ENCODE measurements at regions not wholly inside any gene's neighbourhood (a gene's known extent, or its start where the extent isn't known, plus 50 kb on each side); places are given as distances from the start of the nearest gene placed in this dataset.

- no peak for DNase-seq (ENCODE audit: extremely low read depth, low read depth)
- TF ChIP-seq, protein P1, sequence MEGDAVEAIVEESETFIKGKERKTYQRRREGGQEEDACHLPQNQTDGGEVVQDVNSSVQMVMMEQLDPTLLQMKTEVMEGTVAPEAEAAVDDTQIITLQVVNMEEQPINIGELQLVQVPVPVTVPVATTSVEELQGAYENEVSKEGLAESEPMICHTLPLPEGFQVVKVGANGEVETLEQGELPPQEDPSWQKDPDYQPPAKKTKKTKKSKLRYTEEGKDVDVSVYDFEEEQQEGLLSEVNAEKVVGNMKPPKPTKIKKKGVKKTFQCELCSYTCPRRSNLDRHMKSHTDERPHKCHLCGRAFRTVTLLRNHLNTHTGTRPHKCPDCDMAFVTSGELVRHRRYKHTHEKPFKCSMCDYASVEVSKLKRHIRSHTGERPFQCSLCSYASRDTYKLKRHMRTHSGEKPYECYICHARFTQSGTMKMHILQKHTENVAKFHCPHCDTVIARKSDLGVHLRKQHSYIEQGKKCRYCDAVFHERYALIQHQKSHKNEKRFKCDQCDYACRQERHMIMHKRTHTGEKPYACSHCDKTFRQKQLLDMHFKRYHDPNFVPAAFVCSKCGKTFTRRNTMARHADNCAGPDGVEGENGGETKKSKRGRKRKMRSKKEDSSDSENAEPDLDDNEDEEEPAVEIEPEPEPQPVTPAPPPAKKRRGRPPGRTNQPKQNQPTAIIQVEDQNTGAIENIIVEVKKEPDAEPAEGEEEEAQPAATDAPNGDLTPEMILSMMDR (IDR thresholded peaks at IDR 0.05; ENCODE audit: low read depth, low read length): no peak
These were observed 113.0 kb downstream of the KCNF1 start for GRCh38 chr2:11024687-11025086.

GRCh38 chr2:11026286-11026921 lies 114.7 kb downstream of the KCNF1 start:
- no peak for DNase-seq (ENCODE audit: extremely low read depth, low read depth)
- TF ChIP-seq, protein P1 (IDR thresholded peaks at IDR 0.05; ENCODE audit: low read depth, low read length): no peak

- TF ChIP-seq, protein P1 (IDR thresholded peaks at IDR 0.05; ENCODE audit: low read depth, low read length): no peak
- no peak for DNase-seq (ENCODE audit: extremely low read depth, low read depth)
These were observed 115.5 kb downstream of the KCNF1 start for GRCh38 chr2:11027195-11027594.

- TF ChIP-seq, protein P1 (IDR thresholded peaks at IDR 0.05; ENCODE audit: low read depth, low read length): no peak
- no peak for DNase-seq (ENCODE audit: extremely low read depth, low read depth)
These were observed 116.7 kb downstream of the KCNF1 start for GRCh38 chr2:11028407-11028916.

GRCh38 chr2:11029136-11029535 lies 117.4 kb downstream of the KCNF1 start:
- TF ChIP-seq, protein P1 (IDR thresholded peaks at IDR 0.05; ENCODE audit: low read depth, low read length): no peak
- no peak for DNase-seq (ENCODE audit: extremely low read depth, low read depth)

GRCh38 chr2:11030036-11030435 lies 118.3 kb downstream of the KCNF1 start:
- TF ChIP-seq, protein P1 (IDR thresholded peaks at IDR 0.05; ENCODE audit: low read depth, low read length): no peak
- DNase-seq (ENCODE audit: extremely low read depth, low read depth): no peak

DNA sequence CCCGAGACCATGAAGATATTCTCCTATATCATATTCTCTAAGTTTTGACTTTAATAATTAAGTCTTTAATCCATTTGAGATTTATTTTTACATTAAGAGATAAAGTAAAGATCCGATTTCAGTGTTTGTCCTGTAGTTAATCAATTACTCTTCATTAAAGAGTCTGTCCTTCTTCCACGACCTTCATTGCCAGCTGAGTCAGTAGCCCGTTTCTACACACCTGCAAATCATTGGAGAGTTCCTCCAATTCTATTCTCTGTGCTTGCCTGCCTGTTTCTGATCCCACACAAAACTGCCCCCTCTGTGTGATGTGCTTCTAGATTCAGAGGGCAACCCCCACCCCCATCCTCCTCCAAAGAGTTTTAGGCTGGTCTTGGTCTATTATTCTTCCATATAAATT lies 119.2 kb downstream of the KCNF1 start:
- no peak for DNase-seq (ENCODE audit: extremely low read depth, low read depth)
- TF ChIP-seq, protein P1 (IDR thresholded peaks at IDR 0.05; ENCODE audit: low read depth, low read length): no peak
